HCT116 (cell line): ENCODE measurements at regions not wholly inside any gene's neighbourhood (a gene's known extent, or its start where the extent isn't known, plus 50 kb on each side); places are given as distances from the start of the nearest gene placed in this dataset.
"Not testable (repeated sequence)": the region's sequence is repeated elsewhere in the genome, so short reads cannot be mapped to it uniquely, and the experiment has no call there.

Source experiments
- ATAC-seq: fragments of 200-7000 bp; cut with Tn5 transposase; 2 replicates; pipeline ENCODE4 v1.9.1; 2020; ENCODE audit warnings: mild to moderate bottlenecking, moderate library complexity
- BruUV-seq: library from RNA; stranded (reverse); fragments of 400-500 nt; replicated peaks from 2 replicates; lab custom pipeline; 2021; lab: Mats Ljungman, UMichigan
- CTCF ChIA-PET: fragments of 300-600 bp; sonication (Branson Sonifier 250); formaldehyde crosslinking; loops from one replicate; lab custom pipeline; 2021; ENCODE audit warnings: antibody characterized with exemption; lab: Charles Lee
- POLR2A ChIA-PET: fragments of 300-600, 350-600 bp; sonication (Branson Sonifier 250); formaldehyde crosslinking; loops from one replicate; lab custom pipeline; 2021; ENCODE audit warnings: antibody characterized with exemption; lab: Charles Lee
- RAD21 ChIA-PET, 2 experiments: fragments of 300-600 bp; sonication (Branson Sonifier 250); formaldehyde crosslinking; loops; one replicate each; lab custom pipeline; 2023; ENCODE audit warnings: low total read pairs in 2 of 2; ENCODE audit not compliant: uncharacterized antibody in 2 of 2, unreplicated experiment in 2 of 2, low non-redundant PET in 1 of 2; lab: Charles Lee
- DNase-seq: peaks from one replicate; pipeline ENCODE4 v3.0.0-alpha.2; 2010; ENCODE audit warnings: low read depth, low spot score
- H2AFZ ChIP-seq: fragments of 200-600 bp; shearing (Covaris generic), sonication (generic); 2 replicates; pipeline ENCODE4 v1.6.1; 2017; ENCODE audit warnings: low read depth, mixed run types, mixed read lengths, antibody characterized with exemption, low read length; ENCODE audit not compliant: poor library complexity, severe bottlenecking
- H3K27ac ChIP-seq: 2 replicates; pipeline ENCODE4 v1.5.1; 2012; ENCODE audit warnings: low read depth, low read length
- H3K27me3 ChIP-seq: fragments of 200-600 bp; sonication (generic); 2 replicates; pipeline ENCODE4 v1.6.1; 2016; ENCODE audit warnings: mixed run types, low read length, mixed read lengths; ENCODE audit not compliant: insufficient read depth
- H3K36me3 ChIP-seq, 2 experiments: fragments of 200-500 bp in 1 of 2; fragments of 200-600 bp in 1 of 2; sonication (Bioruptor generic) in 1 of 2; sonication (generic) in 1 of 2; 2 replicates each; pipeline versions ENCODE4 v1.5.1 to v1.6.1; 2014 to 2016; ENCODE audit warnings: low read length in 2 of 2, inconsistent platforms in 1 of 2, mixed read lengths in 1 of 2, mixed run types in 1 of 2; ENCODE audit not compliant: insufficient read depth in 2 of 2, control insufficient read depth in 1 of 2
- H3K4me1 ChIP-seq, 2 experiments: fragments of 200-600 bp in 1 of 2; sonication (generic) in 1 of 2; 2 replicates each; pipeline versions ENCODE4 v1.5.1 to v1.6.1; 2012 to 2017; ENCODE audit warnings: low read length in 2 of 2, inconsistent platforms in 1 of 2, mild to moderate bottlenecking in 1 of 2, mixed read lengths in 1 of 2, mixed run types in 1 of 2, moderate library complexity in 1 of 2; ENCODE audit not compliant: insufficient read depth in 2 of 2, control insufficient read depth in 1 of 2
- H3K4me2 ChIP-seq: fragments of 200-600 bp; sonication (generic); 2 replicates; pipeline ENCODE4 v1.6.1; 2017; ENCODE audit warnings: mixed run types, low read length, mixed read lengths
- H3K4me3 ChIP-seq, 2 experiments: fragments of 200-600 bp in 1 of 2; sonication (generic) in 1 of 2; replicated peaks in 1 of 2; 2 replicates each; pipeline ENCODE4 v1.5.1; 2011 to 2016; ENCODE audit warnings: low read length in 2 of 2, control low read depth in 1 of 2, low read depth in 1 of 2, mild to moderate bottlenecking in 1 of 2, mixed read lengths in 1 of 2, mixed run types in 1 of 2
- H3K79me2 ChIP-seq: fragments of 200-600 bp; sonication (generic); 2 replicates; pipeline ENCODE4 v1.6.1; 2017; ENCODE audit warnings: mild to moderate bottlenecking, mixed run types, low read length, moderate library complexity, mixed read lengths; ENCODE audit not compliant: insufficient read depth
- H3K9ac ChIP-seq: fragments of 200-600 bp; sonication (generic); 2 replicates; pipeline ENCODE4 v1.6.1; 2016; ENCODE audit warnings: low read length, mixed read lengths
- H3K9me2 ChIP-seq: fragments of 200-600 bp; sonication (generic), shearing (Covaris generic); 2 replicates; pipeline ENCODE4 v1.6.1; 2017; ENCODE audit warnings: mixed run types, mild to moderate bottlenecking, moderate library complexity; ENCODE audit not compliant: insufficient read depth
- H3K9me3 ChIP-seq, 2 experiments: fragments of 200-500 bp in 1 of 2; fragments of 200-600 bp in 1 of 2; sonication (Bioruptor generic) in 1 of 2; sonication (generic) in 1 of 2; 2 replicates each; pipeline ENCODE4 v1.6.1; 2014 to 2017; ENCODE audit warnings: low read length in 2 of 2, mixed read lengths in 2 of 2, inconsistent platforms in 1 of 2, low read depth in 1 of 2, mild to moderate bottlenecking in 1 of 2, mixed run types in 1 of 2, moderate library complexity in 1 of 2; ENCODE audit not compliant: control insufficient read depth in 1 of 2, insufficient read depth in 1 of 2
- H4K20me1 ChIP-seq: fragments of 200-600 bp; sonication (generic), shearing (Covaris generic); 2 replicates; pipeline ENCODE4 v1.6.1; 2017; ENCODE audit warnings: mixed run types, mild to moderate bottlenecking, moderate library complexity; ENCODE audit not compliant: insufficient read depth
- CEBPB ChIP-seq: IDR thresholded peaks from 2 replicates; pipeline ENCODE4 v1.6.1; 2012; ENCODE audit warnings: low read depth
- EGR1 ChIP-seq: IDR thresholded peaks from 2 replicates; pipeline ENCODE4 v1.6.1; 2012; ENCODE audit warnings: low read depth
- ELF1 ChIP-seq: IDR thresholded peaks from 2 replicates; pipeline ENCODE4 v1.6.1; 2012; ENCODE audit warnings: low read depth, borderline replicate concordance
- EZH2phosphoT487 ChIP-seq: fragments of 200-600 bp; IDR thresholded peaks from 2 replicates; pipeline ENCODE4 v1.6.1; 2018; ENCODE audit warnings: antibody characterized with exemption, borderline replicate concordance
- JUND ChIP-seq: IDR thresholded peaks from 2 replicates; pipeline ENCODE4 v1.6.1; 2012
- POLR2A ChIP-seq: IDR thresholded peaks from 2 replicates; pipeline ENCODE4 v1.7.0; 2011; ENCODE audit warnings: borderline replicate concordance; ENCODE audit not compliant: insufficient read depth, insufficient read length; ENCODE audit errors: extremely low read depth
- POLR2AphosphoS5 ChIP-seq: IDR thresholded peaks from 2 replicates; pipeline ENCODE4 v1.6.1; 2011; ENCODE audit warnings: mild to moderate bottlenecking, low read depth, low read length, moderate library complexity
- RAD21 ChIP-seq: IDR thresholded peaks from 2 replicates; pipeline ENCODE4 v1.6.1; 2012; ENCODE audit warnings: low read depth, mild to moderate bottlenecking
- SIN3A ChIP-seq: IDR thresholded peaks from 2 replicates; pipeline ENCODE4 v1.6.1; 2012; ENCODE audit warnings: low read depth
- SP1 ChIP-seq: IDR thresholded peaks from 2 replicates; pipeline ENCODE4 v1.6.1; 2012; ENCODE audit warnings: low read depth
- TCF7L2 ChIP-seq: IDR thresholded peaks from 2 replicates; pipeline ENCODE4 v1.7.0; 2011; ENCODE audit warnings: borderline replicate concordance, inconsistent platforms; ENCODE audit not compliant: insufficient read depth, insufficient read length; ENCODE audit errors: extremely low read depth
- ZFX ChIP-seq: fragments of 450-650 bp; IDR thresholded peaks from 2 replicates; pipeline ENCODE4 v1.6.1; 2017
- ZNF274 ChIP-seq: fragments of 200-500 bp; sonication (Bioruptor generic); IDR thresholded peaks from 2 replicates; pipeline ENCODE4 v1.6.1; 2014; ENCODE audit warnings: mild to moderate bottlenecking, low read depth, low read length, inconsistent platforms
- intact Hi-C: fragments of 100-400 bp; cut with micrococcal nuclease; formaldehyde crosslinking; loops from 2 replicates; pipeline ENCODE4 v1.10.0; 2022
- TF ChIP-seq, protein P1 (sequence below): IDR thresholded peaks from 2 replicates; pipeline ENCODE4 v1.6.1; 2012; ENCODE audit warnings: low read depth
- TF ChIP-seq, protein P2 (sequence below): IDR thresholded peaks from 2 replicates; pipeline ENCODE4 v1.6.1; 2011; ENCODE audit warnings: mild to moderate bottlenecking, low read length, moderate library complexity; ENCODE audit not compliant: insufficient replicate concordance; ENCODE audit errors: extremely low read depth
- TF ChIP-seq, protein P3 (sequence below): IDR thresholded peaks from 2 replicates; pipeline ENCODE4 v1.6.1; 2012
- TF ChIP-seq, protein P4 (sequence below): IDR thresholded peaks from 2 replicates; pipeline ENCODE4 v1.6.1; 2012

DNA sequence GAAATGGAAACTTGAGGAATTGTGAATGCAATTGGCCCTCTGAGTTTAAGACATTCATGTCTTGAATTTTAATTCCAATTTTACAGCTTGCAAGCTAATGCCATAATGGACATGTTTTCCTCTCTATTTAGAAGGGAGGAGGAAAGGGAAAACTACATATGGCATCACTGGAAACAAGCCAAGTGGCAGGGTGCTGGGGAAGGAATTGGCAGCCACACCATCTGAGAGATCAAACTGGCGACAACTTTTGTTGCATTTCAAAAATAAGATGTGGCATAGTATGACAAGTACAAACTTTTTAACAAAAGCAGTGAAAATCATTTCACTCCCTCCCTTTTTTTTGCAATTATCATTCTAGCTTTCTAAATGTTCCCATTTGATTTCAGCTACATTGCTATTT, 615.6 kb downstream of the CENPC start:
- Histone ChIP-seq H2AFZ (no peak overlapping the region), H3K9ac (no peak overlapping the region), H3K27ac (no peak overlapping the region), H3K4me3 (no peak overlapping the region), H3K4me2 (no peak overlapping the region), H3K36me3 (no peaks in the 10 kb centered on the region), H3K9me2 (no peaks in the 10 kb centered on the region), H3K27me3 (no peaks in the 10 kb centered on the region), H4K20me1 (no peaks in the 10 kb centered on the region), H3K79me2 (no peaks in the 10 kb centered on the region), H3K9me3 (peaks cover 0 to 10% of the 10 kb centered on the region in 2 experiments; a peak in 3 of 4 replicates), H3K4me1 (no peaks in the 10 kb centered on the region)
- RAD21 ChIA-PET, result no interaction called here
- TF ChIP-seq ZFX (no peak), ELF1 (no peak), ZNF274 (no peak), POLR2A (no peak), TCF7L2 (no peak), SIN3A (no peak), RAD21 (no peak), EGR1 (no peak), SP1 (no peak), CEBPB (no peak), EZH2phosphoT487 (no peak), JUND (no peak), POLR2AphosphoS5 (no peak)
- TF ChIP-seq, protein P1, sequence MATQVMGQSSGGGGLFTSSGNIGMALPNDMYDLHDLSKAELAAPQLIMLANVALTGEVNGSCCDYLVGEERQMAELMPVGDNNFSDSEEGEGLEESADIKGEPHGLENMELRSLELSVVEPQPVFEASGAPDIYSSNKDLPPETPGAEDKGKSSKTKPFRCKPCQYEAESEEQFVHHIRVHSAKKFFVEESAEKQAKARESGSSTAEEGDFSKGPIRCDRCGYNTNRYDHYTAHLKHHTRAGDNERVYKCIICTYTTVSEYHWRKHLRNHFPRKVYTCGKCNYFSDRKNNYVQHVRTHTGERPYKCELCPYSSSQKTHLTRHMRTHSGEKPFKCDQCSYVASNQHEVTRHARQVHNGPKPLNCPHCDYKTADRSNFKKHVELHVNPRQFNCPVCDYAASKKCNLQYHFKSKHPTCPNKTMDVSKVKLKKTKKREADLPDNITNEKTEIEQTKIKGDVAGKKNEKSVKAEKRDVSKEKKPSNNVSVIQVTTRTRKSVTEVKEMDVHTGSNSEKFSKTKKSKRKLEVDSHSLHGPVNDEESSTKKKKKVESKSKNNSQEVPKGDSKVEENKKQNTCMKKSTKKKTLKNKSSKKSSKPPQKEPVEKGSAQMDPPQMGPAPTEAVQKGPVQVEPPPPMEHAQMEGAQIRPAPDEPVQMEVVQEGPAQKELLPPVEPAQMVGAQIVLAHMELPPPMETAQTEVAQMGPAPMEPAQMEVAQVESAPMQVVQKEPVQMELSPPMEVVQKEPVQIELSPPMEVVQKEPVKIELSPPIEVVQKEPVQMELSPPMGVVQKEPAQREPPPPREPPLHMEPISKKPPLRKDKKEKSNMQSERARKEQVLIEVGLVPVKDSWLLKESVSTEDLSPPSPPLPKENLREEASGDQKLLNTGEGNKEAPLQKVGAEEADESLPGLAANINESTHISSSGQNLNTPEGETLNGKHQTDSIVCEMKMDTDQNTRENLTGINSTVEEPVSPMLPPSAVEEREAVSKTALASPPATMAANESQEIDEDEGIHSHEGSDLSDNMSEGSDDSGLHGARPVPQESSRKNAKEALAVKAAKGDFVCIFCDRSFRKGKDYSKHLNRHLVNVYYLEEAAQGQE, result no peak
- TF ChIP-seq, protein P2, sequence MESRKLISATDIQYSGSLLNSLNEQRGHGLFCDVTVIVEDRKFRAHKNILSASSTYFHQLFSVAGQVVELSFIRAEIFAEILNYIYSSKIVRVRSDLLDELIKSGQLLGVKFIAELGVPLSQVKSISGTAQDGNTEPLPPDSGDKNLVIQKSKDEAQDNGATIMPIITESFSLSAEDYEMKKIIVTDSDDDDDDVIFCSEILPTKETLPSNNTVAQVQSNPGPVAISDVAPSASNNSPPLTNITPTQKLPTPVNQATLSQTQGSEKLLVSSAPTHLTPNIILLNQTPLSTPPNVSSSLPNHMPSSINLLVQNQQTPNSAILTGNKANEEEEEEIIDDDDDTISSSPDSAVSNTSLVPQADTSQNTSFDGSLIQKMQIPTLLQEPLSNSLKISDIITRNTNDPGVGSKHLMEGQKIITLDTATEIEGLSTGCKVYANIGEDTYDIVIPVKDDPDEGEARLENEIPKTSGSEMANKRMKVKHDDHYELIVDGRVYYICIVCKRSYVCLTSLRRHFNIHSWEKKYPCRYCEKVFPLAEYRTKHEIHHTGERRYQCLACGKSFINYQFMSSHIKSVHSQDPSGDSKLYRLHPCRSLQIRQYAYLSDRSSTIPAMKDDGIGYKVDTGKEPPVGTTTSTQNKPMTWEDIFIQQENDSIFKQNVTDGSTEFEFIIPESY, result no peak
- TF ChIP-seq, protein P3, sequence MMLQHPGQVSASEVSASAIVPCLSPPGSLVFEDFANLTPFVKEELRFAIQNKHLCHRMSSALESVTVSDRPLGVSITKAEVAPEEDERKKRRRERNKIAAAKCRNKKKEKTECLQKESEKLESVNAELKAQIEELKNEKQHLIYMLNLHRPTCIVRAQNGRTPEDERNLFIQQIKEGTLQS, result no peak
- TF ChIP-seq, protein P4, sequence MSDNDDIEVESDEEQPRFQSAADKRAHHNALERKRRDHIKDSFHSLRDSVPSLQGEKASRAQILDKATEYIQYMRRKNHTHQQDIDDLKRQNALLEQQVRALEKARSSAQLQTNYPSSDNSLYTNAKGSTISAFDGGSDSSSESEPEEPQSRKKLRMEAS, result no peak
- no TSS peak for BruUV-seq
- CTCF ChIA-PET, result no interaction called here
- intact Hi-C loops, result no loop called here
- DNase-seq (no peak), ATAC-seq (no peak)
- POLR2A ChIA-PET, result no interaction called here

DNA sequence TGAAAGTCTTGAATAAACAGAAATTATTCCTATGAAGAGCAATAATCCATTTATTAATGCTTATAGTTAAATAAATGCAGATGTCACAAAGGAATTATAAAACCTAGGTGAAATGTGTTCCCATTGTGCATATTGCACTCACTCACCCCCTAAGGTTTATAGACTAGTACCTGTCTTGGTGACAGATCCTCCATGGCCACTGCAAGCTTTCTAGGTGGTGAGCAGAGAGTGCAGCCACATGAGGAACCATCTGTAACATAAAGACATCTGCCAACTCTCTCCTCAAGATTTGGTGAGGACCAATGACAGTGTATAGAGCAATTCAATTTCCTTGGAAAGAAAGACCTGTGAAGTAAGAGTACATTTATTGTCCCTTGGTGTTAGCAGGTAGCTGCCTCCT, 616.4 kb downstream of the CENPC start:
- H3K36me3 ChIP-seq, H4K20me1 ChIP-seq, H3K4me1 ChIP-seq, H3K4me2 ChIP-seq, POLR2A ChIA-PET, H2AFZ ChIP-seq, ATAC-seq, H3K27me3 ChIP-seq, intact Hi-C loops, H3K9me3 ChIP-seq, DNase-seq, H3K9me2 ChIP-seq, H3K79me2 ChIP-seq, BruUV-seq, H3K4me3 ChIP-seq, H3K27ac ChIP-seq, CTCF ChIA-PET, H3K9ac ChIP-seq, RAD21 ChIA-PET: not testable (repeated sequence)
